Trophoblast cell (in vitro differentiated cells and primary cell): ENCODE measurements at regions not wholly inside any gene's neighbourhood (a gene's known extent, or its start where the extent isn't known, plus 50 kb on each side); places are given as distances from the start of the nearest gene placed in this dataset.

Source experiments
- DNase-seq, 2 donors: peaks; one replicate each; pipeline ENCODE4 v3.0.0-alpha.2; 2016
- H2AFZ ChIP-seq: 2 replicates; pipeline ENCODE4 v1.6.1; 2013; ENCODE audit warnings: low read length, moderate library complexity, mild to moderate bottlenecking; ENCODE audit not compliant: insufficient read depth, poor library complexity
- H2AK5ac ChIP-seq: 2 replicates; pipeline ENCODE4 v1.6.1; 2013; ENCODE audit warnings: mild to moderate bottlenecking, low read length
- H2BK120ac ChIP-seq: 2 replicates; pipeline ENCODE4 v1.6.1; 2013; ENCODE audit warnings: low read length, mild to moderate bottlenecking, moderate library complexity; ENCODE audit not compliant: insufficient read depth, poor library complexity
- H2BK12ac ChIP-seq: 2 replicates; pipeline ENCODE4 v1.6.1; 2013; ENCODE audit warnings: mild to moderate bottlenecking, low read length, moderate library complexity
- H2BK5ac ChIP-seq: 2 replicates; pipeline ENCODE4 v1.6.1; 2013; ENCODE audit warnings: low read length, low read depth, moderate library complexity, mild to moderate bottlenecking; ENCODE audit not compliant: poor library complexity
- H3K14ac ChIP-seq: 2 replicates; pipeline ENCODE4 v1.6.1; 2013; ENCODE audit warnings: mild to moderate bottlenecking, low read length
- H3K18ac ChIP-seq: 2 replicates; pipeline ENCODE4 v1.6.1; 2013; ENCODE audit warnings: mild to moderate bottlenecking, low read length
- H3K23ac ChIP-seq: 2 replicates; pipeline ENCODE4 v1.6.1; 2013; ENCODE audit warnings: low read length
- H3K27ac ChIP-seq: 2 replicates; pipeline ENCODE4 v1.5.1; 2013; ENCODE audit warnings: low read depth, mild to moderate bottlenecking, inconsistent platforms, low read length, moderate library complexity
- H3K27me3 ChIP-seq: 2 replicates; pipeline ENCODE4 v1.6.1; 2013; ENCODE audit warnings: inconsistent platforms, mild to moderate bottlenecking, low read length, moderate library complexity; ENCODE audit not compliant: insufficient read depth
- H3K36me3 ChIP-seq, 2 experiments: 1 replicate in 1 of 2; 2 replicates in 1 of 2; pipeline ENCODE4 v1.6.1; 2013; ENCODE audit warnings: low read length in 2 of 2, mild to moderate bottlenecking in 2 of 2, moderate library complexity in 1 of 2; ENCODE audit not compliant: insufficient read depth in 2 of 2, control insufficient read depth in 1 of 2
- H3K4ac ChIP-seq: 2 replicates; pipeline ENCODE4 v1.6.1; 2013; ENCODE audit warnings: low read depth, mild to moderate bottlenecking, low read length, moderate library complexity
- H3K4me1 ChIP-seq, 2 experiments: 1 replicate in 1 of 2; 2 replicates in 1 of 2; pipeline ENCODE4 v1.6.1; 2013; ENCODE audit warnings: low read length in 2 of 2, mild to moderate bottlenecking in 2 of 2, moderate library complexity in 1 of 2; ENCODE audit not compliant: insufficient read depth in 2 of 2, control insufficient read depth in 1 of 2
- H3K4me2 ChIP-seq: 2 replicates; pipeline ENCODE4 v1.6.1; 2013; ENCODE audit warnings: inconsistent platforms, mild to moderate bottlenecking, low read length, moderate library complexity
- H3K4me3 ChIP-seq: 2 replicates; pipeline ENCODE4 v1.5.1; 2013; ENCODE audit warnings: mild to moderate bottlenecking, low read depth, low read length, inconsistent platforms
- H3K79me1 ChIP-seq: one replicate; pipeline ENCODE4 v1.6.1; 2013; ENCODE audit warnings: low read length
- H3K79me2 ChIP-seq: 2 replicates; pipeline ENCODE4 v1.6.1; 2013; ENCODE audit warnings: low read length, mild to moderate bottlenecking; ENCODE audit not compliant: control insufficient read depth, insufficient read depth, poor library complexity
- H3K9ac ChIP-seq: 2 replicates; pipeline ENCODE4 v1.6.1; 2013; ENCODE audit warnings: mild to moderate bottlenecking, low read length
- H3K9me3 ChIP-seq: 2 replicates; pipeline ENCODE4 v1.6.1; 2013; ENCODE audit warnings: low read depth, mild to moderate bottlenecking, control low read depth, inconsistent platforms, low read length; ENCODE audit not compliant: insufficient read depth
- H4K12ac ChIP-seq: 2 replicates; pipeline ENCODE4 v1.6.1; 2013; ENCODE audit warnings: low read depth, mild to moderate bottlenecking, low read length, moderate library complexity
- H4K8ac ChIP-seq: 2 replicates; pipeline ENCODE4 v1.6.1; 2013; ENCODE audit warnings: low read depth, mild to moderate bottlenecking, low read length, moderate library complexity
- H4K91ac ChIP-seq: one replicate; pipeline ENCODE4 v1.6.1; 2013; ENCODE audit warnings: low read depth, mild to moderate bottlenecking, low read length, moderate library complexity
- WGBS: extraction: QIAGEN DNeasy Blood & Tissue Kit; methylation state at CpG from one replicate; pipeline ENCODE4 v1.1.7; 2013; ENCODE audit warnings: missing lambda C conversion rate; ENCODE audit not compliant: insufficient read length, insufficient coverage; ENCODE audit errors: extremely low coverage; 5-methylcytosine and 5-hydroxymethylcytosine counted together

GRCh38 chr17:17423656-17424055 lies 53.1 kb upstream of the MED9 start:
- Histone ChIP-seq H3K4me3 (no peak overlapping the region), H3K36me3 (no peaks in the 10 kb centered on the region), H2BK12ac (no peak overlapping the region), H3K4ac (no peak overlapping the region), H4K8ac (no peak overlapping the region), H3K79me1 (no peaks in the 10 kb centered on the region), H3K79me2 (no peaks in the 10 kb centered on the region), H2AFZ (no peak overlapping the region), H3K4me2 (no peak overlapping the region), H3K4me1 (no peaks in the 10 kb centered on the region), H2BK5ac (no peak overlapping the region), H4K91ac (no peak overlapping the region), H3K14ac (no peak overlapping the region), H3K23ac (no peak overlapping the region), H2AK5ac (no peak overlapping the region), H2BK120ac (no peak overlapping the region), H3K9ac (no peak overlapping the region), H3K18ac (no peak overlapping the region), H3K27me3 (peaks cover 3% of the 10 kb centered on the region), H3K9me3 (peaks cover 31% of the 10 kb centered on the region), H4K12ac (no peak overlapping the region), H3K27ac (no peak overlapping the region)
- DNase-seq: peak; percentile 93 to 95
- no CpG with 5 or more reads among the region's 4 CpGs for WGBS

GRCh38 chr17:17424552-17424951 lies 52.2 kb upstream of the MED9 start:
- H3K18ac ChIP-seq: no peak overlapping the region
- no peak overlapping the region for H3K9ac ChIP-seq
- H3K14ac ChIP-seq: no peak overlapping the region
- no peak overlapping the region for H3K4ac ChIP-seq
- H3K79me2 ChIP-seq: no peaks in the 10 kb centered on the region
- no peaks in the 10 kb centered on the region for H3K4me1 ChIP-seq
- H3K4me3 ChIP-seq: peak overlapping the region; percentile 14
- no peak overlapping the region for H2BK120ac ChIP-seq
- no peak overlapping the region for H4K8ac ChIP-seq
- whole genome bisulfite sequencing: no CpG with 5 or more reads among the region's 2 CpGs
- no peaks in the 10 kb centered on the region for H3K36me3 ChIP-seq
- peaks cover 3% of the 10 kb centered on the region for H3K27me3 ChIP-seq
- H4K12ac ChIP-seq: no peak overlapping the region
- no peak overlapping the region for H3K4me2 ChIP-seq
- no peak overlapping the region for H2AK5ac ChIP-seq
- H3K23ac ChIP-seq: no peak overlapping the region
- H3K27ac ChIP-seq: no peak overlapping the region
- no peak for DNase-seq
- H4K91ac ChIP-seq: no peak overlapping the region
- H2BK12ac ChIP-seq: no peak overlapping the region
- peaks cover 31% of the 10 kb centered on the region for H3K9me3 ChIP-seq
- no peak overlapping the region for H2AFZ ChIP-seq
- no peak overlapping the region for H2BK5ac ChIP-seq
- no peaks in the 10 kb centered on the region for H3K79me1 ChIP-seq

- Histone ChIP-seq H3K4me1 (no peaks in the 10 kb centered on the region), H3K18ac (no peak overlapping the region), H3K79me2 (no peaks in the 10 kb centered on the region), H3K4ac (no peak overlapping the region), H2AFZ (no peak overlapping the region), H3K23ac (no peak overlapping the region), H2BK5ac (no peak overlapping the region), H4K91ac (no peak overlapping the region), H3K27ac (no peak overlapping the region), H3K4me2 (no peak overlapping the region), H3K79me1 (no peaks in the 10 kb centered on the region), H3K4me3 (no peak overlapping the region), H3K9me3 (peaks cover 30% of the 10 kb centered on the region), H3K36me3 (no peaks in the 10 kb centered on the region), H4K12ac (no peak overlapping the region), H2AK5ac (no peak overlapping the region), H3K9ac (no peak overlapping the region), H2BK120ac (no peak overlapping the region), H3K14ac (no peak overlapping the region), H4K8ac (no peak overlapping the region), H2BK12ac (no peak overlapping the region), H3K27me3 (peaks cover 3% of the 10 kb centered on the region)
- peak in 1 of 2 donors; percentile 46 for DNase-seq
- no CpG with 5 or more reads among the region's 7 CpGs for WGBS
These were observed 51.8 kb upstream of the MED9 start for GRCh38 chr17:17425005-17425404.

GRCh38 chr17:17425591-17425990 lies 51.2 kb upstream of the MED9 start:
- no peak overlapping the region for H2BK12ac ChIP-seq
- H3K18ac ChIP-seq: no peak overlapping the region
- H2BK120ac ChIP-seq: no peak overlapping the region
- no peaks in the 10 kb centered on the region for H3K79me2 ChIP-seq
- no peaks in the 10 kb centered on the region for H3K36me3 ChIP-seq
- WGBS: no CpG with 5 or more reads among the region's 4 CpGs
- H3K27ac ChIP-seq: no peak overlapping the region
- H2AK5ac ChIP-seq: no peak overlapping the region
- H3K27me3 ChIP-seq: peaks cover 3% of the 10 kb centered on the region
- peaks cover 27% of the 10 kb centered on the region for H3K9me3 ChIP-seq
- no peak overlapping the region for H4K8ac ChIP-seq
- H4K12ac ChIP-seq: no peak overlapping the region
- H3K9ac ChIP-seq: no peak overlapping the region
- no peak overlapping the region for H2BK5ac ChIP-seq
- H3K4me3 ChIP-seq: no peak overlapping the region
- peak in 1 of 2 donors; percentile 40 for DNase-seq
- no peak overlapping the region for H2AFZ ChIP-seq
- H3K4me2 ChIP-seq: no peak overlapping the region
- H3K23ac ChIP-seq: no peak overlapping the region
- H3K4ac ChIP-seq: no peak overlapping the region
- H3K14ac ChIP-seq: no peak overlapping the region
- H3K79me1 ChIP-seq: no peaks in the 10 kb centered on the region
- H3K4me1 ChIP-seq: no peaks in the 10 kb centered on the region
- H4K91ac ChIP-seq: no peak overlapping the region
